SU-DHL-6 (cell line): ENCODE measurements at regions not wholly inside any gene's neighbourhood (a gene's known extent, or its start where the extent isn't known, plus 50 kb on each side); places are given as distances from the start of the nearest gene placed in this dataset.

Experiments
- EZH2phosphoT487 ChIP-seq: fragments of 200-600 bp; sonication (generic), shearing (Covaris generic); conservative IDR thresholded peaks from 2 replicates; pipeline ENCODE4 v1.6.1; 2018; ENCODE audit warnings: mild to moderate bottlenecking, antibody characterized with exemption, low read length, moderate library complexity, mixed read lengths
- TF ChIP-seq, protein P1 (sequence below): fragments of 200-600 bp; sonication (generic); IDR thresholded peaks from one replicate; pipeline ENCODE4 v1.5.1; 2017; ENCODE audit warnings: antibody characterized with exemption, mild to moderate bottlenecking, low read length, moderate library complexity; ENCODE audit not compliant: insufficient read depth, poor library complexity, severe bottlenecking

DNA sequence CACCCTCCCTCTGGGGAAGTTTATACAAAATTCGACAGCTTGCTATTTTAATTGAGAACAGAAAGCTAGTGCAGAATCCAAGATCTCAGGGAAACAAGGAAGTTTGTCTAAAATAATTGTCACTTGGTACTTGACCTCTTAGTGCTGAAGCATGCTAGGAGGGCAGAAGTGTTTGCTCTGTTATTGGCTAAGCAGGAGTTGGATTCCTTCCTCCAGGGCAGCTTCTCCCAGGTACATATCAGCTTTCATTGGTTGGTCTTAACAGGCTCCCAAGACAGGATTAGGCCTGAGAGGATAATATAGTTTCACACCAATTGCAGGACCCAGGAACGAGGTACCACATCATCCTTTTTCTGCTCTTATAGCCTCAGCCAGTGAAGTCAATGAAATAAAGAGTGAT, 432.8 kb downstream of the IRX1 start:
- TF ChIP-seq, protein P1, sequence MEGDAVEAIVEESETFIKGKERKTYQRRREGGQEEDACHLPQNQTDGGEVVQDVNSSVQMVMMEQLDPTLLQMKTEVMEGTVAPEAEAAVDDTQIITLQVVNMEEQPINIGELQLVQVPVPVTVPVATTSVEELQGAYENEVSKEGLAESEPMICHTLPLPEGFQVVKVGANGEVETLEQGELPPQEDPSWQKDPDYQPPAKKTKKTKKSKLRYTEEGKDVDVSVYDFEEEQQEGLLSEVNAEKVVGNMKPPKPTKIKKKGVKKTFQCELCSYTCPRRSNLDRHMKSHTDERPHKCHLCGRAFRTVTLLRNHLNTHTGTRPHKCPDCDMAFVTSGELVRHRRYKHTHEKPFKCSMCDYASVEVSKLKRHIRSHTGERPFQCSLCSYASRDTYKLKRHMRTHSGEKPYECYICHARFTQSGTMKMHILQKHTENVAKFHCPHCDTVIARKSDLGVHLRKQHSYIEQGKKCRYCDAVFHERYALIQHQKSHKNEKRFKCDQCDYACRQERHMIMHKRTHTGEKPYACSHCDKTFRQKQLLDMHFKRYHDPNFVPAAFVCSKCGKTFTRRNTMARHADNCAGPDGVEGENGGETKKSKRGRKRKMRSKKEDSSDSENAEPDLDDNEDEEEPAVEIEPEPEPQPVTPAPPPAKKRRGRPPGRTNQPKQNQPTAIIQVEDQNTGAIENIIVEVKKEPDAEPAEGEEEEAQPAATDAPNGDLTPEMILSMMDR = no peak
- no peak for TF ChIP-seq EZH2phosphoT487
